ENCODE measurements at regions not wholly inside any gene's neighbourhood (a gene's known extent, or its start where the extent isn't known, plus 50 kb on each side); places are given as distances from the start of the nearest gene placed in this dataset.

GRCh38 chr10:44056206-44056605 is 328.7 kb downstream of the CXCL12 start:
- TF ChIP-seq CTCF (IDR thresholded peaks at IDR 0.05; ENCODE audit: low read depth, low read length) (no peak), EZH2phosphoT487 (IDR thresholded peaks at IDR 0.05; ENCODE audit: low read depth) (no peak)
